ENCODE measurements at regions not wholly inside any gene's neighbourhood (a gene's known extent, or its start where the extent isn't known, plus 50 kb on each side); places are given as distances from the start of the nearest gene placed in this dataset.

DNA sequence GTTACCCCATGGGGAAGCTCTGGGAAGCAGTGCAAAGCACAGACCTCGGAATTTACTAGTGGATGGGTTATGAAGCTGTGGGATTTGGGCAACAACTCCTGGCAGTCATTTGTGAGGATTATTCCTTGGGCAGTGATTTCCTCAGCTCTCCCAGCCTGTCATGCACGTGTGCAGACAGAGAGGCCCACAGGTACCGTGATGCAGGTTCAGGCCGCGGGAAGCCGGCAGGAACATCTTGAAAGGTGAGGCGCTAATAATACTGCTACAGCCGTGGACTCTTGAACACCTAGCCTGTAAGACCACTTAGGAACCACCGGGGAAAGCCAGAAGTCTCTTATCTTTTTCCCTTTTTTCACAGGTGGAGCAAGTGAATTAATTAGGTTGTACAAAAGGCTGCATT, 80.2 kb upstream of the CPHXL start:
- 94% methylated on average over 9 of the region's 9 CpGs; no CpG with 5 or more reads in 1 of the 2 experiments for WGBS, 2 experiments (ENCODE audit: insufficient coverage in 1 of 2, insufficient read length in 1 of 2)
- no peak overlapping the region for H3K9ac ChIP-seq (ENCODE audit: extremely low read depth, low read length, poor library complexity, severe bottlenecking)
- H3K9me3 Mint-ChIP-seq, result no peaks in the 10 kb centered on the region
- no peak overlapping the region for H3K4me3 Mint-ChIP-seq
- no peaks in the 10 kb centered on the region for H3K36me3 ChIP-seq (ENCODE audit: control insufficient read depth, insufficient read depth, low read length)
- DNase-seq, result no peak
- TF ChIP-seq, protein P1, sequence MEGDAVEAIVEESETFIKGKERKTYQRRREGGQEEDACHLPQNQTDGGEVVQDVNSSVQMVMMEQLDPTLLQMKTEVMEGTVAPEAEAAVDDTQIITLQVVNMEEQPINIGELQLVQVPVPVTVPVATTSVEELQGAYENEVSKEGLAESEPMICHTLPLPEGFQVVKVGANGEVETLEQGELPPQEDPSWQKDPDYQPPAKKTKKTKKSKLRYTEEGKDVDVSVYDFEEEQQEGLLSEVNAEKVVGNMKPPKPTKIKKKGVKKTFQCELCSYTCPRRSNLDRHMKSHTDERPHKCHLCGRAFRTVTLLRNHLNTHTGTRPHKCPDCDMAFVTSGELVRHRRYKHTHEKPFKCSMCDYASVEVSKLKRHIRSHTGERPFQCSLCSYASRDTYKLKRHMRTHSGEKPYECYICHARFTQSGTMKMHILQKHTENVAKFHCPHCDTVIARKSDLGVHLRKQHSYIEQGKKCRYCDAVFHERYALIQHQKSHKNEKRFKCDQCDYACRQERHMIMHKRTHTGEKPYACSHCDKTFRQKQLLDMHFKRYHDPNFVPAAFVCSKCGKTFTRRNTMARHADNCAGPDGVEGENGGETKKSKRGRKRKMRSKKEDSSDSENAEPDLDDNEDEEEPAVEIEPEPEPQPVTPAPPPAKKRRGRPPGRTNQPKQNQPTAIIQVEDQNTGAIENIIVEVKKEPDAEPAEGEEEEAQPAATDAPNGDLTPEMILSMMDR (conservative IDR thresholded peaks at IDR 0.05), result no peak
- no peaks in the 10 kb centered on the region for H3K27me3 ChIP-seq (ENCODE audit: control insufficient read depth, insufficient read depth, low read length, poor library complexity, severe bottlenecking)
- no peaks in the 10 kb centered on the region for H3K36me3 Mint-ChIP-seq (ENCODE audit: low read depth)
- H3K4me1 ChIP-seq (ENCODE audit: control insufficient read depth, insufficient read depth, low read length), result no peaks in the 10 kb centered on the region
- no peak overlapping the region for H3K4me3 ChIP-seq (ENCODE audit: low read length)
- H3K27ac Mint-ChIP-seq, result no peak overlapping the region
- H3K27me3 Mint-ChIP-seq (ENCODE audit: insufficient read depth), result peaks cover 58% of the 10 kb centered on the region
- H3K27ac ChIP-seq (ENCODE audit: low read depth, low read length), result no peak overlapping the region
- peaks cover 13% of the 10 kb centered on the region for H3K4me1 Mint-ChIP-seq
- H3K9me3 ChIP-seq (ENCODE audit: control insufficient read depth, low read length), result peaks cover 7% of the 10 kb centered on the region

DNA sequence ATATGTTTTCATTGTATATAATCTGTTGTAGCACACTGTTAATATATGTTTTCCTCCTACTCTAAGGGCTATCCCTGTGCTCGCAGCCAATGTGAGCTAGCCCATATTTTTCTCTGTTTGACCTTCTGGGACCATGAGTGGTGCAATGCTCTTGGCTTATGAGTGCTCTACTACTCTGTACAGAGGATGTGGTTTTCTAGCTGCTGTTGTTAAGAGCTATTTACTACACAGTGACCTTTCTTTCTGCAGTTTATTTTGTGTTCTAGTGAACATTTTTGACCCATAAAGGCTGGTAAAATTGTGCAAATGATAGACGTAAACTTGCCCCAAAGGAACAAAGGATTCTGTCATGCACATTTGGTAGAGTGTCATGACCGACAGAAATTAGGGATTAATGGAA, 84.1 kb upstream of the CPHXL start:
- H3K4me3 Mint-ChIP-seq, result no peak overlapping the region
- TF ChIP-seq, protein P1 (conservative IDR thresholded peaks at IDR 0.05), result no peak

DNA sequence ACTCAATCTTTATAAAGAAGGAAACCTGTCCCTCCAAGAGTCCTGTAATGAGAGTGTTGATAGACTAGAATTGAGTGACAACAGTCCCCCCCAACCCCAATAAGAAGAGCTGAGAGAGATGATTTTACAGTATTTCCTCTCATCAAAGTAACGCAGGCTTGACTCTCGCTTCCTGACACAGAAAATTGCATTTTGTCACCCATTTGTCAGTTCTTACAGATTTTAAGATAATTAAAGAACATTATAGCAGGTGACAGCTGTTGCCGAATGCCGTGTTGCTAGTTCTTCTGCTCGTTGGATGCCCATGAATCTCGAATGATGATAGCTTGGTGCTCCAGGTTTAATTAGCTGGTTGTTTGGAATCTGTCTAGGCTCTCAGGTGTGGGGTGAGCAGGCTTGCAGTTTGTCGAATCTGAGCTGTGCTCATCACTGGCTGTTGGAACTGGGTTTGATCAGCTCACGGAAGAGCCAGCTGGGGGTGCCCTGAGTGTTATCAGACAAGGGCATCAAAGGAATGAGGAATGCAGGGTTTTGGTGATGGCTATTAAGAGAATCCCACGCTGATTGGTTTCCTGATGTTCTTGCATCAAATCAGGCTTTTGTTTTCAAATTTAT, 84.8 kb upstream of the CPHXL start:
- Histone ChIP-seq H3K9ac (ENCODE audit: extremely low read depth, low read length, poor library complexity, severe bottlenecking) (no peak overlapping the region), H3K4me3 (ENCODE audit: low read length) (no peak overlapping the region), H3K4me1 (ENCODE audit: control insufficient read depth, insufficient read depth, low read length) (no peaks in the 10 kb centered on the region), H3K36me3 (ENCODE audit: control insufficient read depth, insufficient read depth, low read length) (no peaks in the 10 kb centered on the region), H3K27me3 (ENCODE audit: control insufficient read depth, insufficient read depth, low read length, poor library complexity, severe bottlenecking) (no peaks in the 10 kb centered on the region), H3K27ac (ENCODE audit: low read depth, low read length) (no peak overlapping the region), H3K9me3 (ENCODE audit: control insufficient read depth, low read length) (peaks cover 10% of the 10 kb centered on the region)
- Mint-ChIP-seq H3K4me1 (peaks cover 9% of the 10 kb centered on the region), H3K36me3 (ENCODE audit: low read depth) (no peaks in the 10 kb centered on the region), H3K9me3 (peaks cover 17% of the 10 kb centered on the region), H3K27me3 (ENCODE audit: insufficient read depth) (peaks cover 52% of the 10 kb centered on the region), H3K27ac (no peak overlapping the region), H3K4me3 (no peak overlapping the region)
- TF ChIP-seq, protein P1 (conservative IDR thresholded peaks at IDR 0.05), result no peak
- no peak for DNase-seq
- WGBS, 2 experiments (ENCODE audit: insufficient coverage in 1 of 2, insufficient read length in 1 of 2), result 90 to 96% methylated on average over 7 to 9 of the region's 9 CpGs

More for the DNA sequence above, 84.1 kb upstream of the CPHXL start:
- WGBS, 2 experiments (ENCODE audit: insufficient coverage in 1 of 2, insufficient read length in 1 of 2), result 88 to 96% methylated on average over 2 to 3 of the region's 3 CpGs
- Histone ChIP-seq H3K9me3 (ENCODE audit: control insufficient read depth, low read length) (peaks cover 10% of the 10 kb centered on the region), H3K4me3 (ENCODE audit: low read length) (no peak overlapping the region), H3K27ac (ENCODE audit: low read depth, low read length) (no peak overlapping the region), H3K9ac (ENCODE audit: extremely low read depth, low read length, poor library complexity, severe bottlenecking) (no peak overlapping the region), H3K27me3 (ENCODE audit: control insufficient read depth, insufficient read depth, low read length, poor library complexity, severe bottlenecking) (no peaks in the 10 kb centered on the region), H3K36me3 (ENCODE audit: control insufficient read depth, insufficient read depth, low read length) (no peaks in the 10 kb centered on the region), H3K4me1 (ENCODE audit: control insufficient read depth, insufficient read depth, low read length) (no peaks in the 10 kb centered on the region)
- H3K27ac Mint-ChIP-seq, result no peak overlapping the region
- DNase-seq, result no peak
- peaks cover 11% of the 10 kb centered on the region for H3K9me3 Mint-ChIP-seq
- no peaks in the 10 kb centered on the region for H3K36me3 Mint-ChIP-seq (ENCODE audit: low read depth)
- peaks cover 12% of the 10 kb centered on the region for H3K4me1 Mint-ChIP-seq
- peaks cover 57% of the 10 kb centered on the region for H3K27me3 Mint-ChIP-seq (ENCODE audit: insufficient read depth)
